ENCODE measurements at regions not wholly inside any gene's neighbourhood (a gene's known extent, or its start where the extent isn't known, plus 50 kb on each side); places are given as distances from the start of the nearest gene placed in this dataset.

- TF ChIP-seq CTCF (IDR thresholded peaks at IDR 0.05) (no peak), POLR2A (IDR thresholded peaks at IDR 0.05) (no peak)
These were observed 72.3 kb downstream of the SOX3 start for GRCh38 chrX:140432346-140433175.
